NCI-H526 (cell line): ENCODE measurements at regions not wholly inside any gene's neighbourhood (a gene's known extent, or its start where the extent isn't known, plus 50 kb on each side); places are given as distances from the start of the nearest gene placed in this dataset.
A peak's percentile ranks its signal among the peaks of the same experiment; 100 is the strongest.
"Not testable (repeated sequence)": the region's sequence is repeated elsewhere in the genome, so short reads cannot be mapped to it uniquely, and the experiment has no call there.

Experiments
- DNase-seq, 2 experiments: peaks; one replicate each; lab custom pipeline; 2025; lab: John Stamatoyannopoulos, UW

GRCh38 chr13:24618011-24618955, 61.9 kb upstream of the ATP12A start:
- peak; percentile 31 to 69 for DNase-seq

GRCh38 chr13:24619282-24619681, 60.9 kb upstream of the ATP12A start:
- no peak for DNase-seq

GRCh38 chr13:24622481-24623148, 57.6 kb upstream of the ATP12A start:
- not testable (repeated sequence) for DNase-seq

GRCh38 chr13:24623149-24623665, 57.0 kb upstream of the ATP12A start:
- no peak for DNase-seq

- DNase-seq: no peak
These were observed 55.8 kb upstream of the ATP12A start for GRCh38 chr13:24624363-24624762.

GRCh38 chr13:24624801-24625231, 55.4 kb upstream of the ATP12A start:
- no peak for DNase-seq

- no peak for DNase-seq
These were observed 54.9 kb upstream of the ATP12A start for GRCh38 chr13:24625331-24625731.

GRCh38 chr13:24625870-24626849, 54.0 kb upstream of the ATP12A start:
- peak in 1 of 2 experiments; percentile 66 for DNase-seq

- peak; percentile 40 to 91 for DNase-seq
These were observed 53.0 kb upstream of the ATP12A start for GRCh38 chr13:24627090-24627714.

- peak; percentile 49 to 68 for DNase-seq
These were observed 52.3 kb upstream of the ATP12A start for GRCh38 chr13:24627946-24628345.

- DNase-seq: no peak
These were observed 50.9 kb upstream of the ATP12A start for GRCh38 chr13:24629320-24629719.

GRCh38 chr13:24630121-24630520, 50.1 kb upstream of the ATP12A start:
- no peak for DNase-seq
